IMR-90 (cell line): ENCODE measurements at regions not wholly inside any gene's neighbourhood (a gene's known extent, or its start where the extent isn't known, plus 50 kb on each side); places are given as distances from the start of the nearest gene placed in this dataset.

Experiments
- ATAC-seq: fragments of 200-7000 bp; cut with Tn5 transposase; 2 replicates; pipeline ENCODE4 v1.9.1; 2020; ENCODE audit warnings: low read depth, mild to moderate bottlenecking, moderate library complexity
- BruUV-seq: library from RNA; stranded (reverse); fragments of 400-500 nt; replicated peaks from 2 replicates; lab custom pipeline; 2021; lab: Mats Ljungman, UMichigan
- CTCF ChIA-PET: fragments of 300-600 bp; formaldehyde crosslinking; extraction: SDS; loops from one replicate; lab custom pipeline; 2021; ENCODE audit warnings: antibody characterized with exemption; lab: Yijun Ruan, JAX
- POLR2A ChIA-PET: fragments of 300-600 bp; sonication (Branson Sonifier 250); formaldehyde crosslinking; loops from one replicate; lab custom pipeline; 2022; ENCODE audit warnings: antibody characterized with exemption; ENCODE audit not compliant: unreplicated experiment; lab: Charles Lee
- DNase-seq: peaks from one replicate; pipeline ENCODE4 v3.0.0; 2013
- H2AFZ ChIP-seq: replicated peaks from 2 replicates; pipeline ENCODE3; 2013; ENCODE audit warnings: low read length, mild to moderate bottlenecking; ENCODE audit not compliant: poor library complexity
- H2AK5ac ChIP-seq: 2 replicates; pipeline ENCODE4 v1.6.1; 2013; ENCODE audit warnings: low read depth, low read length, inconsistent platforms
- H2AK9ac ChIP-seq: replicated peaks from 2 replicates; pipeline ENCODE3; 2013; ENCODE audit warnings: mild to moderate bottlenecking, low read depth, low read length, moderate library complexity; ENCODE audit not compliant: poor library complexity
- H2BK120ac ChIP-seq: 2 replicates; pipeline ENCODE4 v1.6.1; 2013; ENCODE audit warnings: low read depth, low read length, inconsistent platforms
- H2BK15ac ChIP-seq: 3 replicates; pipeline ENCODE4 v1.6.1; 2013; ENCODE audit warnings: low read depth, low read length, inconsistent platforms
- H2BK20ac ChIP-seq: 2 replicates; pipeline ENCODE4 v1.6.1; 2013; ENCODE audit warnings: low read depth, mild to moderate bottlenecking, inconsistent platforms, low read length, moderate library complexity
- H2BK5ac ChIP-seq: 2 replicates; pipeline ENCODE4 v1.6.1; 2013; ENCODE audit warnings: mild to moderate bottlenecking, low read depth, low read length, inconsistent platforms; ENCODE audit not compliant: poor library complexity, severe bottlenecking
- H3K14ac ChIP-seq: replicated peaks from 2 replicates; pipeline ENCODE4 v1.6.1; 2013; ENCODE audit warnings: low read depth, low read length, inconsistent platforms
- H3K18ac ChIP-seq: 2 replicates; pipeline ENCODE4 v1.6.1; 2013; ENCODE audit warnings: low read depth, low read length, control low read depth
- H3K23ac ChIP-seq: 2 replicates; pipeline ENCODE4 v1.6.1; 2013; ENCODE audit warnings: low read depth, low read length, inconsistent platforms
- H3K27ac ChIP-seq: 2 replicates; pipeline ENCODE4 v1.5.1; 2013; ENCODE audit warnings: mild to moderate bottlenecking, control low read depth, low read length; ENCODE audit not compliant: insufficient read depth
- H3K27me3 ChIP-seq: 2 replicates; pipeline ENCODE4 v1.6.1; 2013; ENCODE audit warnings: low read length; ENCODE audit not compliant: control insufficient read depth, insufficient read depth
- H3K36me3 ChIP-seq: 2 replicates; pipeline ENCODE4 v1.6.1; 2013; ENCODE audit warnings: low read length, mixed read lengths; ENCODE audit not compliant: control insufficient read depth, insufficient read depth
- H3K4ac ChIP-seq: 2 replicates; pipeline ENCODE4 v1.6.1; 2013; ENCODE audit warnings: low read depth, low read length, inconsistent platforms
- H3K4me1 ChIP-seq: 2 replicates; pipeline ENCODE4 v1.6.1; 2013; ENCODE audit warnings: low read length, mixed read lengths; ENCODE audit not compliant: control insufficient read depth, insufficient read depth
- H3K4me2 ChIP-seq: 2 replicates; pipeline ENCODE4 v1.6.1; 2013; ENCODE audit warnings: low read depth, mild to moderate bottlenecking, control low read depth, low read length, moderate library complexity
- H3K4me3 ChIP-seq: 2 replicates; pipeline ENCODE4 v1.5.1; 2013; ENCODE audit warnings: low read depth, mild to moderate bottlenecking, control low read depth, low read length, moderate library complexity; ENCODE audit not compliant: insufficient read depth
- H3K56ac ChIP-seq: 2 replicates; pipeline ENCODE4 v1.6.1; 2013; ENCODE audit warnings: low read length, inconsistent platforms; ENCODE audit not compliant: insufficient read depth; ENCODE audit errors: extremely low read depth
- H3K79me1 ChIP-seq, 2 experiments: 2 replicates each; pipeline ENCODE4 v1.6.1; 2013; ENCODE audit warnings: low read length in 2 of 2, inconsistent platforms in 1 of 2, low read depth in 1 of 2
- H3K9ac ChIP-seq: 2 replicates; pipeline ENCODE4 v1.6.1; 2013; ENCODE audit warnings: low read depth, low read length, control low read depth
- H3K9me1 ChIP-seq: 2 replicates; pipeline ENCODE4 v1.6.1; 2013; ENCODE audit warnings: low read length, inconsistent platforms; ENCODE audit not compliant: insufficient read depth
- H3K9me3 ChIP-seq: 2 replicates; pipeline ENCODE4 v1.6.1; 2013; ENCODE audit warnings: low read length; ENCODE audit not compliant: control insufficient read depth, insufficient read depth
- H4K20me1 ChIP-seq: 2 replicates; pipeline ENCODE4 v1.6.1; 2013; ENCODE audit warnings: low read length, inconsistent platforms; ENCODE audit not compliant: insufficient read depth
- H4K5ac ChIP-seq: 2 replicates; pipeline ENCODE4 v1.6.1; 2013; ENCODE audit warnings: mild to moderate bottlenecking, low read depth, low read length, control low read depth
- H4K8ac ChIP-seq, 2 experiments: 2 replicates each; pipeline ENCODE4 v1.6.1; 2013; ENCODE audit warnings: low read depth in 2 of 2, low read length in 2 of 2, control low read depth in 1 of 2, inconsistent platforms in 1 of 2
- H4K91ac ChIP-seq: 2 replicates; pipeline ENCODE4 v1.6.1; 2013; ENCODE audit warnings: low read depth, low read length, inconsistent platforms; ENCODE audit not compliant: insufficient read depth
- BHLHE40 ChIP-seq: fragments of 150-350 bp; IDR thresholded peaks from 2 replicates; pipeline ENCODE4 v1.6.1; 2016; ENCODE audit warnings: mild to moderate bottlenecking, low read depth, low read length
- ELK1 ChIP-seq: fragments of 150-350 bp; IDR thresholded peaks from 2 replicates; pipeline ENCODE4 v1.6.1; 2016; ENCODE audit warnings: low read depth, mild to moderate bottlenecking, low read length, moderate library complexity, borderline replicate concordance
- FOS ChIP-seq: fragments of 150-350 bp; IDR thresholded peaks from 2 replicates; pipeline ENCODE4 v1.6.1; 2016; ENCODE audit warnings: low read depth, low read length
- MAFK ChIP-seq: IDR thresholded peaks from 2 replicates; pipeline ENCODE4 v1.6.1; 2012; ENCODE audit warnings: low read depth, low read length, improper control_type of control experiment
- MAZ ChIP-seq: IDR thresholded peaks from 2 replicates; pipeline ENCODE4 v1.6.1; 2012; ENCODE audit warnings: low read depth, mild to moderate bottlenecking, low read length, improper control_type of control experiment, moderate library complexity, borderline replicate concordance
- POLR2A ChIP-seq: IDR thresholded peaks from 2 replicates; pipeline ENCODE4 v1.6.1; 2012; ENCODE audit warnings: mild to moderate bottlenecking, low read depth, low read length
- RAD21 ChIP-seq: IDR thresholded peaks from 2 replicates; pipeline ENCODE4 v1.6.1; 2012; ENCODE audit warnings: low read length, improper control_type of control experiment
- RCOR1 ChIP-seq: IDR thresholded peaks from 2 replicates; pipeline ENCODE4 v1.6.1; 2012; ENCODE audit warnings: mild to moderate bottlenecking, low read length, improper control_type of control experiment; ENCODE audit not compliant: insufficient replicate concordance
- SMC3 ChIP-seq: fragments of 150-350 bp; IDR thresholded peaks from 2 replicates; pipeline ENCODE4 v1.6.1; 2016; ENCODE audit warnings: low read depth, mild to moderate bottlenecking, antibody characterized with exemption, low read length, moderate library complexity
- WGBS, 2 experiments: methylation state at CpG; one replicate each; pipeline versions ENCODE4 v1.1.5 to v1.1.7; 2013; ENCODE audit warnings: missing lambda C conversion rate in 2 of 2; ENCODE audit not compliant: insufficient read length in 1 of 2; ENCODE audit errors: extremely low coverage in 2 of 2; 5-methylcytosine and 5-hydroxymethylcytosine counted together
- dilution Hi-C: fragments of 300-500 bp; cut with HindIII; formaldehyde crosslinking; loops from one replicate; pipeline ENCODE4 v1.14.3; 2018; ENCODE audit warnings: low sequenced_read_pairs; ENCODE audit not compliant: unreplicated experiment
- in situ Hi-C: fragments of 300-500 bp; cut with MboI; formaldehyde crosslinking; loops from 3 replicates; pipeline ENCODE4 v1.14.3; 2019; ENCODE audit warnings: low sequenced_read_pairs, inconsistent platforms, mixed read lengths
- intact Hi-C: fragments of 100-400 bp; cut with micrococcal nuclease; formaldehyde crosslinking; loops from 2 replicates; pipeline ENCODE4 v1.10.0; 2022

- in situ Hi-C loops: no loop called here
- no peak for DNase-seq
Observed at GRCh38 chr11:92826603-92827002, 142.8 kb upstream of the MTNR1B start.

More at GRCh38 chr11:92826603-92827002, 142.8 kb upstream of the MTNR1B start:
- H4K8ac ChIP-seq: no peak overlapping the region
- no peaks in the 10 kb centered on the region for H3K36me3 ChIP-seq
- ATAC-seq: no peak
- H3K56ac ChIP-seq: no peak overlapping the region
- no peak overlapping the region for H2AK9ac ChIP-seq
- no peaks in the 10 kb centered on the region; the same call in 1 of the 2 replicates for H3K27me3 ChIP-seq
- no peak overlapping the region for H3K9ac ChIP-seq
- no peak for TF ChIP-seq RCOR1
- TF ChIP-seq SMC3: no peak
- no peak for TF ChIP-seq POLR2A
- TF ChIP-seq FOS: no peak
- TF ChIP-seq ELK1: no peak
- TF ChIP-seq MAFK: no peak
- TF ChIP-seq MAZ: no peak
- no peak for TF ChIP-seq RAD21
- no peak for TF ChIP-seq BHLHE40
- no peak overlapping the region for H3K4me3 ChIP-seq
- intact Hi-C loops: no loop called here
- BruUV-seq: no TSS peak
- no peak overlapping the region for H3K18ac ChIP-seq
- H3K14ac ChIP-seq: no peak overlapping the region
- no peaks in the 10 kb centered on the region for H3K9me3 ChIP-seq
- H3K9me1 ChIP-seq: no peaks in the 10 kb centered on the region
- no CpG with 5 or more reads among the region's 1 CpG for WGBS, 2 experiments
- no peaks in the 10 kb centered on the region for H3K4me1 ChIP-seq
- H3K79me1 ChIP-seq: no peaks in the 10 kb centered on the region
- H3K4ac ChIP-seq: no peak overlapping the region
- no peak overlapping the region for H4K91ac ChIP-seq
- no peak overlapping the region for H2BK120ac ChIP-seq
- H2AFZ ChIP-seq: no peak overlapping the region
- no peaks in the 10 kb centered on the region for H4K20me1 ChIP-seq
- no peak overlapping the region for H4K5ac ChIP-seq
- H3K23ac ChIP-seq: no peak overlapping the region
- dilution Hi-C loops: no loop called here
- no peak overlapping the region for H2BK5ac ChIP-seq
- POLR2A ChIA-PET: no interaction called here
- no peak overlapping the region for H3K27ac ChIP-seq
- CTCF ChIA-PET: no interaction called here
- no peak overlapping the region for H2BK20ac ChIP-seq
- H2BK15ac ChIP-seq: no peak overlapping the region
- no peak overlapping the region for H2AK5ac ChIP-seq
- no peak overlapping the region for H3K4me2 ChIP-seq
